GM19043 (cell line): ENCODE measurements at regions not wholly inside any gene's neighbourhood (a gene's known extent, or its start where the extent isn't known, plus 50 kb on each side); places are given as distances from the start of the nearest gene placed in this dataset.

Experiments
- ATAC-seq: cut with Tn5 transposase; IDR thresholded peaks from one replicate; pipeline ENCODE4 v1.9.1; 2021; ENCODE audit warnings: low read depth; ENCODE audit not compliant: unreplicated experiment

DNA sequence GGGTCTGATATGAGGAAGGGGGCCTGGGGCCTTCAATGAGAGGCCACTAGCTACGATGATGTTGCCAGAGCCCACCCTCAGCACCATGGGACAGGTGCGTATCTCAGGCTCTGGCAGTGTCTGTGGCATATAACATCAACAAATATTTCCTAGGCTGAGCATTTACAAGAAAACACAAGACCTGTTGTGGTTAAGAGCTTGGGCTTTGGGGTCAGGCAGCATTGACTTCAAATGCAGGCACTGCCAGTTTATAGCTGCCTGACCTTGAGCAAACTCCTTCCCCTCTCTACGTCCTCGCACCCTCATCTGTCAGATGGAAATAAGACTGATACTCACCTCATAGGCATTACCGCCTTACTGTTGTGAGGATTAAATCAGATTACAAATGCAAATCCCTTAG is 156.0 kb downstream of the KATNAL1 start:
- ATAC-seq, result no peak

DNA sequence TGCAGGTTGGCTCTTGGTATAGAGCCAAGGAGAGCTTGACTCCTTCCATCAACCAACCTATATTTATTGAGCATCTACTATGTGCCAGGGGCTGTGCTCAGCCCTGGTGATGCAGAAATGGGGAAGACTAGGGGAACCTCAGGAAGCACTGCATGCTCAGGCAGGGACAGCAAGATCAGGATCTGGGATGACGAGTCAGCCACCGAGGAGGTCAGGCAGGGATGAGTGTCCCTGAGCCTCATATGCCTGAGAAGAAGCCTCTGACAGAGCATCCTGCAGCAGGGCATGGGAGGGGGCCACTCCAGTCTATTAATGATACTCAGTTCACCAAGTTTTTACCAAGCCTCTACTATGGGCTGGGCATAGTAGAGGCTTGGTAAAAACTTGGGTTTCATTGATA is 158.1 kb downstream of the KATNAL1 start:
- ATAC-seq, result no peak

DNA sequence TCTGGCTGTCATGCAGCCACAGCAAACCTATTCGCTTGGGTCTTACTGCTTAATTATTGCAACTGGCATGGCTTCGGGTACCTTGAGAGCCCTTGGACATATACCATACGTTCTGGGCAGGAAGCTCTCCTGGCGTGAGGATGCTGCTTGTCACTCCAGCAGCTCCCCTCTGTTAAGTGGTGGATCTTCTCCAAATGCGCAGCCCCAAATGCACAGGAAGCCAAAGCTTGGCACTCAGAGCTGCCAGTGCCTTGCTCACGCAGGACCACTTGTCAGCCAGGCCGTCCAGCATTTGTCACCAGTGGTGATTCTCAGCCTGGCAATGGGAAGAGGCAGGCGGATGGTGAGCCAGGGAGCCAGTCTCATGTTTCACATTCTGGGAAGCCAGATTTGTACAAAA is 158.6 kb downstream of the KATNAL1 start:
- no peak for ATAC-seq

GRCh38 chr13:30148171-30148754 is 159.1 kb downstream of the KATNAL1 start:
- no peak for ATAC-seq

GRCh38 chr13:30147421-30147820 is 159.9 kb downstream of the KATNAL1 start:
- ATAC-seq, result no peak

GRCh38 chr13:30147015-30147414 is 160.3 kb downstream of the KATNAL1 start:
- ATAC-seq, result no peak

DNA sequence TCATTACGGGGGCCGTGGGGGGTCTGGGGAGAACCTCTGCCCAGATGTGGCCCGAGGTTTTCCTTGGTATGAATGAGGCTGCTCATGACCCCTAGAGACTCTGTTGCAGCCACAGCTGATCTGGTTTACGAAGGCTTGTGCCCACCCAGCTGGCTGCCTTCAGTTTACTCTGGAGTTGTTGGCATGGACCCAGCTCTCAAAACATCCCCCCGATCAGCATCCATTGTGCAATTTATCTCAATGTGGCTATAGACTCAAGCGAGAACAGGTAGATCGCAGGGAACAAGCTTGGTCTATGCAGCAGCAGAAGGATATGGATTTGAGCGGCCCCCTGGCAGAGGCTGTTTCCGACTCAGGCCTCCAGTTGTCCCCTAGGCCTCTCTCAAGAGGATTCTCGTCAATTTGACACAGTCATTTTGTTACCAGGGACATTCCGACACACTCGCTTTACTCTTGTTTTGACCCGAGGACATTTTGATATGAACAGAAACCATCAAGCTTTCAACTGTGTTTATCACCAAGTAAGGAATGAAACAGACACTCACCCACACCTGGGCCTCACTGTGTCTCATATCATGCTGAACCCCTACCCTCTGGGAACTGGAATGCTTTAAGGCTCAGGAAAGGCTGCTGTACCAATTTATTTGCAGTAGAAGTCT is 161.5 kb downstream of the KATNAL1 start:
- ATAC-seq, result peak; percentile 44

DNA sequence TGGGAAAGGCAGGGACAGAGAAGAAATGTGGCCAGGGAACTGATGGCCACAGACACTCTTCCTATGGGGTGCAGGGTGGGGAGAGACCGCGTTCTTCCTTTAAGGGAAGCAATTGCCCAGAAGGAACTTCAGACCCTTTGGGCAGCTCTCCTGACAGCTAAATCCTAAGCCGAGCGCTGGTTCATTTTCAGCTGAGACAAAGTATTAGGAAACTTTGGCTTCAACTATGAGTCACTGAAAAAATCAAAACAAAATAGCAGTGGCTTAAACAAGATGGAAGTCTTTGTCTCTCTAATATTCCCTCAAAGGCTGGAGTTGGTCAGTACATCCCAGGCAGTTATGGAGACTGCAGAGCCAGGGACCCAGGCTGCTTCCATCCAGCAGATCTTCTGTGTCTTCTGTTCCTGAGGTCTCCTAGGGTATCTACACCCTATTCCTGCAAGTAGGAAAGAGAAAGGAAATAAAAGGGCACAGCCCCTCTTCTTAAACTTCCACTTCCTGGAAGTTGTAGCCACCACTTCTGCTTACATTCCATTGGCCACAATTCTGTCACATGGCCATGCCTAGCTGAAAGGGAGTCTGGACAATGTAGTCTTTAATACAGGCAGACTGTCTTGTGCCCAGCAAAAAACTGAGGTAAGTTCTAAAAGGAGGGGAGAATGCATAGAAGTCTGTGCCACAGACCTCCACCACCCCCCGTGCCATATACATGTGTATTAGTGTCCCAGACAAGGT is 163.5 kb downstream of the KATNAL1 start:
- ATAC-seq, result no peak

DNA sequence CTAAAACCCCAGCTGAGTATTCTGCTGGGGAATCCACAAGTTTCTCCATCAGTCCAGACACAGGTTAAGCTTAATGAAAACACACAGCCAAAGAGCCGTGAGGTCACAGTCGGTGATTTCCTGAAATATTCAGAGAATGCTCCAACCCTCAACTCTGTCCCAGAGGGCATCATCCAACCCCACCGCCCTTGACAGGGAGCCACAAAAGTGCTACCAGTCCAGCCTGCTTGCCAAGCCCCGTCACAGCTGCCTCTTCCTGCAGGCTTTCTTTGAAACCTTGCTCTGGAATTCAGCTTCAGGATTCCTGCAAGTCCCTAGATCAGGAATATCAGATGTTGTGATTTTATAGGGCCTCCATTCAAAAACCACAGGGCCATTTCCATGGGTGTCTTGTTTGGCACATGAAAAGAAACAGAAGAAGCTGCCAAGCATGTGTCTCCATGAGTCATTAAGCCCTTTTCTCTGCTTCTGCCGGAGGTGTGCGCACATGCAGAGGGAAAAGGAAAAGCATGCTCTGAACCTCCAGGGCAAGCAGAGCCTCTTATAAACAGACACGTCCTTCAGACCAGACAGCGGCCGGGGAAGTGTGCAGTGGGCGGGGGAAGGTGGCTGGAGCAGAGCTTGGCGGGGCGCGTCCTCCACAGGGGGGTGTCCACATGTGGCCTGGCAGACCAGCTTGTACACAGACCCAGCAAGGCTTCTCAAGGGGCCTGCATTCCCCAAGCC is 164.7 kb downstream of the KATNAL1 start:
- ATAC-seq, result no peak

- no peak for ATAC-seq
Measured at GRCh38 chr13:30141775-30142485, 165.4 kb downstream of the KATNAL1 start.

- no peak for ATAC-seq
Measured at GRCh38 chr13:30140973-30141372, 166.4 kb downstream of the KATNAL1 start.

- ATAC-seq, result no peak
Measured at GRCh38 chr13:30138511-30138910, 168.8 kb downstream of the KATNAL1 start.

DNA sequence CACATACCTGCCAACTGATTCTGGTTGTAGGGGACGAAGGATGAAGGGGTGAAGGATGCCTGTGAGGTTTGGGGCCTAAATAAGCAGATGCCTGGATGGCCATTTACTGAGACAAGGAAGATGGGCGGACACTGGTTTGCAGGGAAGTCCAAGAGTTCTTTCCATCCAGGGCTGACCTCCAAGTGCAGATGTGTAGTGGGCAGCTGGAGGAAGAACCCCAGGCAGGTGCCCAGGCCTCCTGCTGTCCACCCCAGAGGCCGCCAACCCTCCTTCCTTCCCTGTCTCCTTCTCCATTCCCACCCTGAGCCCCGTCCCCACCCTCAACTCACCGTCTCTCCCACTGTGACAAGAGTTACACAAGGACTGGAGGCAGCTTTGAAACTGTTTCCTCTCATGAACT is 171.5 kb downstream of the KATNAL1 start:
- ATAC-seq, result no peak

- ATAC-seq, result no peak
Measured at GRCh38 chr13:30135351-30135750, 172.0 kb downstream of the KATNAL1 start.

DNA sequence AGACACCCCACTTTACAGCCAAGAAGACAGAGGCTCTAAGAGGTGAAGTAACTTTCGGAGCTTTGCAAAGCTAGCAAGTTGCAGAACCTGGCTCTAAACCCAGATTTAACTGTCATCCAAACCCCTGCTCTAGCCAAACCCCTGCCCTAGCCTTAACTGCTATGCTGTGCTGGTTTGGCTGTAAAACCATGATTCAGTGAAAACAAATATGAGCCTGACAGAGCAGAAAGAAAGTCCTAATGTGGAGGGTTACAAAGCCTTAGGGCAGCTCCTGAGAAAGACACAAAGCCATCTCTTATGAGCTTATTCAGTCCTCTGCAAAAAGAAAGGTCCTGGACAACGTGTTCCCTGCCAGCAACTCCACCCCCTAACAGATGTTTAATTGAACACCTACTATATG is 172.8 kb downstream of the KATNAL1 start:
- ATAC-seq, result no peak

DNA sequence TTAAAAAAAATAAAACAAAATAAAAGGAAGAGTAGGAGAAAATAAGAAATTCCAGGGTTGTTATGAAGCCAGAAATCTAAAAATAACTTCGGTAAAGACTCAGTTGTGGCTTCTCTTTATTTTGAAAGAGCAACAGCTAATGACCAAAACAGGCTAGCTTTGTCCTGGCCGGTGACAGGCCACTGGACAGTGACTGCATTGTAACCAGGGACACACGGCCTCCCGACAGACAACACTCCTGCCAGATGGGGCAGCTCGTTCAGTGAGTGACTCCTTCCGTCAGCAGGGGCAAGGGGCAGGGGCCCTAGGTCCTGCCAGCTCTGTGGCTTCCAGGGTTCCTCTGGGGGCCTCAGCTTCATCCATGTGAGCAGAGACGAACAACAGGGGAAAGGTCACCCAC is 173.4 kb downstream of the KATNAL1 start:
- ATAC-seq, result no peak

DNA sequence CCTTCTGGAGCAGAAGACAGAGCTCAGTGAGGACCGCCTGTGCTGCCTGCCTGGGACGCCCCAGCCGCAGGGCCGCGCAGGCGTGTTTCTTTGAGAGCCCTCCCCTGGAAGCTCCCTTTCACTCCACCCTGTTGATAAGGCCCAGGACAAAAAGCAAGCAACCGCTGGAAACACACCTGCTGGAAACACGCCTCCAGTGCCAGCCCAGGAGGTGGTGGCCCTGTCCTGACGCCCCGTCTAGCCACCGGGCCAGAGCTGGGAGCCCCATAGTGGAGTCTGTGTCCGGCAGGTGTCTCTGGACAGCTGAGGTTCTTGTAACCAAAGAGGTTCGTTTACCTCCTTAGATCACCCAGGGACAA is 173.8 kb downstream of the KATNAL1 start:
- ATAC-seq, result no peak

DNA sequence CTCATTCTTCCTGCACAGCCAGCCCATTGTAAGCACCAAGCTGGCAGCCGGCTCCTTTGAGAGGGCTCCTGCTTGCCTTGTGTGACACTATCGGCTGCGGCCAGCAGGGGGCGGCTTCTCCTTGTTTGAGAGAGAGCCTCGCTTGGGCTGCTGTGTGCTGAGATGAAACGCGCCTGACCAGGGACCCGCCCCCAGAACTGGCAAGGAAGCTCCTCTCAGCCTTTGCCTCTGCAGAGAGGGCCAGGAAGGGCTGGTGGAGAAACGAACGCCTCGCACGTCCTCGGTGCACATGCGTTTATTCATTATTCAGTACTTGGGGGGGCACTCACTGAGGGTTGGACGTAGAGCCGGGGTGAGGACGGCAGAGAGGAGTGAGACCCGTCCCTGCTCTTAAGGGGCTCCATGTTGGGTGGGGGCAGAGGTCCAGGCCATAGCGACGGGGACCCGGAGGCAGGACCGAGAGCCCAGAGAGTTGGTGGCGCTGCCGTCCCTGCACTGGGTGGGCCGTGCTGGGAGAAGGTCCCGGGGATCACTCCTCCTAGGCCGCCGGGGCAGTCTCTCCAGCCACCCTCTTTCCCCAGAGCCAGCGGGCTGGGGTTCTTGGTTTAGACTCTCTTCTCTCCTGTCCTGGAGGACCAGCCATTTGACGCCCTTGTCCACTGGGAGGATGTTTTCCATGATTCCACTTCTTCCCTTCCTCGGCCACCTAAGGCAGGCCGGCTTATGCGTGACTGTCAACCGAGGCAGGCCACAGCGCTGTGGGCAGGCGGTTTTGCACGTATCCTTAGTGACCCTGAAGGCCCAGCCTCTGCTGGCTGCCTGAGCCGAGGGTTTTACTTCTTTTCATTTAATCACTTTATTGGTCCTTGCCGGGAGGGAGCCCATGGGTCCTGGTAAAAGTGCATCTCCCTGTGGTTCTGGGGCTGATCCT is 174.5 kb downstream of the KATNAL1 start:
- ATAC-seq, result peak; percentile 86

DNA sequence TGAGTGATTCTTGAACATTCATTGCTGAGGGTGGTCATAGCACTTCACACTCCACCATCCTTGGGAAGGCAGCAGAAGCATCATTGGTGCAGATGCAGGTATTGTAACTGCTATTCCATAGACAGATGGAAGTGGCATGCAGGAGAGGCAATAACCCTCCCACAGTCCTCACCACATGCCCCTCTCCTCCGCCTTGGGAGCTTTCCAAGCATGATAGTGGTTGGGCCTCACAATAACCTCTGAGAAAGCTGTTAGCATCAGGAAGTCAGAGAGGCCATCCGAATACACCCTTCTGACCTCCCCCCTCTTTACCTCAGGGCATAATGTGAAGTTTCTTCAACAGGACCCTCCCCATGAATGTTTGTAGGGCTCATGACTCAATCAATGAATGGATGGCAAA is 177.9 kb downstream of the KATNAL1 start:
- no peak for ATAC-seq

GRCh38 chr13:30128591-30128990 is 178.8 kb downstream of the KATNAL1 start:
- peak; percentile 77 for ATAC-seq
